Amygdala (tissue), 56 donors: ENCODE measurements at regions not wholly inside any gene's neighbourhood (a gene's known extent, or its start where the extent isn't known, plus 50 kb on each side); places are given as distances from the start of the nearest gene placed in this dataset.
A peak's percentile ranks its signal among the peaks of the same experiment; 100 is the strongest.
"Not testable (repeated sequence)": the region's sequence is repeated elsewhere in the genome, so short reads cannot be mapped to it uniquely, and the experiment has no call there.

ENCODE experiments used
- DNase-seq, 56 donors: peaks; one replicate each; lab custom pipeline; 2025; lab: John Stamatoyannopoulos, UW

- DNase-seq: no peak
Measured at GRCh38 chr1:188611432-188611831, 1782.7 kb downstream of the PLA2G4A start.

GRCh38 chr1:188615321-188615720, 1786.6 kb downstream of the PLA2G4A start:
- no peak for DNase-seq

- no peak for DNase-seq
Measured at GRCh38 chr1:188620236-188620635, 1791.5 kb downstream of the PLA2G4A start.

GRCh38 chr1:188641566-188642211, 1812.9 kb downstream of the PLA2G4A start:
- no peak for DNase-seq

- DNase-seq: no peak
Measured at GRCh38 chr1:188642704-188643103, 1814.0 kb downstream of the PLA2G4A start.

- DNase-seq: no peak
Measured at GRCh38 chr1:188652678-188653077, 1823.9 kb downstream of the PLA2G4A start.

- not testable (repeated sequence) for DNase-seq
Measured at GRCh38 chr1:188655966-188656365, 1821.7 kb downstream of the BRINP3 start.

GRCh38 chr1:188660572-188660971, 1817.1 kb downstream of the BRINP3 start:
- DNase-seq: no peak

GRCh38 chr1:188665477-188665876, 1812.2 kb downstream of the BRINP3 start:
- no peak for DNase-seq

GRCh38 chr1:188668083-188668482, 1809.6 kb downstream of the BRINP3 start:
- DNase-seq: no peak

GRCh38 chr1:188669728-188670382, 1807.8 kb downstream of the BRINP3 start:
- peak in 1 of 56 donors; percentile 4 for DNase-seq

- no peak for DNase-seq
Measured at GRCh38 chr1:188670837-188671236, 1806.8 kb downstream of the BRINP3 start.

- no peak for DNase-seq
Measured at GRCh38 chr1:188672153-188672552, 1805.5 kb downstream of the BRINP3 start.

- DNase-seq: no peak
Measured at GRCh38 chr1:188689542-188689941, 1788.1 kb downstream of the BRINP3 start.

GRCh38 chr1:188700116-188700515, 1777.5 kb downstream of the BRINP3 start:
- no peak for DNase-seq

- no peak for DNase-seq
Measured at GRCh38 chr1:188706742-188707141, 1770.9 kb downstream of the BRINP3 start.

- DNase-seq: no peak
Measured at GRCh38 chr1:188708795-188709535, 1768.7 kb downstream of the BRINP3 start.

GRCh38 chr1:188715566-188715965, 1762.1 kb downstream of the BRINP3 start:
- DNase-seq: no peak

- DNase-seq: no peak
Measured at GRCh38 chr1:188719735-188720134, 1757.9 kb downstream of the BRINP3 start.

GRCh38 chr1:188723332-188724020, 1754.2 kb downstream of the BRINP3 start:
- DNase-seq: no peak

- no peak for DNase-seq
Measured at GRCh38 chr1:188729039-188729438, 1748.6 kb downstream of the BRINP3 start.
